Sciatic nerve (tissue), 2 donors: ENCODE measurements at regions not wholly inside any gene's neighbourhood (a gene's known extent, or its start where the extent isn't known, plus 50 kb on each side); places are given as distances from the start of the nearest gene placed in this dataset.
"Not testable (repeated sequence)": the region's sequence is repeated elsewhere in the genome, so short reads cannot be mapped to it uniquely, and the experiment has no call there.

Experiments
- ATAC-seq: fragments of 200-7000 bp; cut with Tn5 transposase; one replicate; pipeline ENCODE4 v1.9.1; 2020; ENCODE audit warnings: mild to moderate bottlenecking, moderate library complexity
- DNase-seq: peaks from one replicate; pipeline ENCODE4 v3.0.0-alpha.2; 2020; ENCODE audit warnings: low spot score
- intact Hi-C: fragments of 100-400 bp; cut with DNase I; formaldehyde crosslinking; loops from one replicate; pipeline ENCODE4 v1.14.2; 2022
- donor health status: DM: no; HTN: no; CAD: no.
- donor health status: DM: no; HTN: no; CAD: no.

DNA sequence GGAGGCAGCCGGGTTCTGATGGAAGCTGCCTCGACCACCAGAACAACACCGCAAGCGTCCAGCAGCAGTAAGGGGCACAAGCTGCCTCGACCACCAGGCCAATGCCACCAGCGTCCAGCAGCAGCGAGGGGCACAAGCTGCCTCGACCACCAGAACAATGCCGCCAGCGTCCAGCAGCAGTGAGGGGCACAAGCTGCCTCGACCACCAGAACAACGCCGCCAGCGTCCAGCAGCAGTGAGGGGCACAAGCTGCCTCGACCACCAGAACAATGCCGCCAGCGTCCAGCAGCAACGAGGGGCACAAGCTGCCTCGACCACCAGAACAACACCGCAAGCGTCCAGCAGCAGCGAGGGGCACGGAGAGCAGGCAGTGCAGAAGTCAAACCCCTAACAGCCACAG lies 94.9 kb downstream of the TMEM18 start:
- ATAC-seq, intact Hi-C loops, DNase-seq: not testable (repeated sequence)

DNA sequence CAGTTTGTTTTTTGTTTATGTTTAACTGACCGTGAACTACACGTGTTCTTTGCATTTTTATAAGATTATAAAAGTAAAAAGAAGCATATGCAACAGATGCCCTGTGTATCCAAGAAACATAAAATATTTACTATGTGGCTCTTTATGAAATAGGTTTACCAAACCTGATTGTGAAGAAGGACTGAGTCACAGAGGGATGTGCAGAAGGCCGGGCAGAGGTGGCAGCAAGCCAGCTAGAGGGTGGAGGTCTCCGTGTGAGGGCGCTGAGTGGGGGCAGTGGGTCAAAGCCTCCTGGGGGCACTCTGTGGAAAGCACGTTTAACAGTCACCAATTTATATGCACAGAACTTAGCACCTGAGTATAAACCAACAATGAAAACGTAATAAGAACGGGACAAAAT lies 97.2 kb downstream of the TMEM18 start:
- intact Hi-C loops: no loop called here
- DNase-seq (no peak), ATAC-seq (no peak)

DNA sequence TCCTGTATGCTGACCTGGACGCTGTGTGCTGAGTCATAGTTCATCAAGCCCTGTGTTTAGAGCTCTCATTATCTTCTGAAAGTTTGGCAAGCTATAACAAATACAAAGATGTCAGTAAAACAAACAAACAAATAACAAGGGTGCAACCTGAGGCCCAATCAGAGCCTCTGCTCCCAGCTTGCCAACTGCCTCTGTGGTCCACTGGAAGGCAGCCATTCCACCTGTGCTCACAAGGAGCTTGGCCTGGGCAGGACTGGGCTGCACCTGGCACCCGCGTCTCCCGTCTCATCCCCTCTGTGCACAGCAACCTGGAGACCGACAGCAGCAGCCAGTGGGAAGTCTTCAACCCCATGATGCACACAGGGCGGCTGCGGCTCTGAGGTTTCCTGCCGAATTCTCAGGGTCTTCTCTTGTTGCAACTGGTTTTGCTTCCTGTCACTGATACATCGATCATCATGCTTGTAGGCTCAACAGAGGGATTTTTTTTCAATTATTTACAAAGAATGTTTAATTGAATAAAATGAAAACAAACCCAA lies 97.8 kb downstream of the TMEM18 start:
- ATAC-seq: no peak
- intact Hi-C loops: no loop called here
- DNase-seq: no peak

- intact Hi-C loops: no loop called here
- DNase-seq: no peak
- ATAC-seq: no peak
Observed at GRCh38 chr2:576292-576691, 100.9 kb downstream of the TMEM18 start.

GRCh38 chr2:575727-576236 lies 101.4 kb downstream of the TMEM18 start:
- ATAC-seq (no peak), DNase-seq (no peak)
- intact Hi-C loops: no loop called here

GRCh38 chr2:575030-575726 lies 102.0 kb downstream of the TMEM18 start:
- no peak for ATAC-seq
- intact Hi-C loops: no loop called here
- no peak for DNase-seq

DNA sequence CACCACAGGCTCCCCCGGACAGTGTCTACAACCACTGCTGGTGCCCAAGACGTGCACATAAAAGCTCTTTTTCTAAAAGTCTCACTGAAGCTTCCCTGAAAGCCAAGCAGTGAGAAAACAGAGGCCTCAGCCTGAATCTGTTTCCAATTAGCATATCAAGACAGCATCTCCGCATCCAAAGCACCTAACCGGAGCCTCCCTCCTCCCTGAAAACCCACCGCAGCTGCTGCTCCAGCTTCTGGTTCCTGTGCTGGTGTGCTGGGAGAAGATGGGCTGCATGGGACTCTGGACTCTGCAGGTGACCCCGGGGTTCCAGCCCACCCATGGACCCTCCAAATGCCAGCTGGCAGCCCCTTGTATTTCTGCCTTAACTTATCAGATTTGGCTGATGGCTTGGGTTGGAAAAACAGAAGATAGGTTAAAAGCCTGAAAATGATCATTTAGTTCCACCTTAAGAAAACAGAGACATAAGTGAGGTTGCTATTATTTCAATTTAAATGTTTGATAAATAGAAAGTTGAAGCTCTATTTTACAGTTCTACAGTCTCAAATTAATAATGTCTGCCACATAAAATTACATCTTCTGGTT lies 103.3 kb downstream of the TMEM18 start:
- no peak for DNase-seq
- intact Hi-C loops: no loop called here
- no peak for ATAC-seq

GRCh38 chr2:573025-573424 lies 104.2 kb downstream of the TMEM18 start:
- ATAC-seq (no peak), DNase-seq (no peak)
- intact Hi-C loops: no loop called here

- no peak for ATAC-seq
- DNase-seq: no peak
- intact Hi-C loops: no loop called here
Observed at GRCh38 chr2:569681-570080, 107.5 kb downstream of the TMEM18 start.

- intact Hi-C loops: no loop called here
- no peak for ATAC-seq
Observed at GRCh38 chr2:568639-569235, 108.5 kb downstream of the TMEM18 start.

GRCh38 chr2:567865-568638 lies 109.2 kb downstream of the TMEM18 start:
- intact Hi-C loops: no loop called here
- ATAC-seq (peak; percentile 89), DNase-seq (no peak)

More at GRCh38 chr2:568639-569235, 108.5 kb downstream of the TMEM18 start:
- DNase-seq: no peak

DNA sequence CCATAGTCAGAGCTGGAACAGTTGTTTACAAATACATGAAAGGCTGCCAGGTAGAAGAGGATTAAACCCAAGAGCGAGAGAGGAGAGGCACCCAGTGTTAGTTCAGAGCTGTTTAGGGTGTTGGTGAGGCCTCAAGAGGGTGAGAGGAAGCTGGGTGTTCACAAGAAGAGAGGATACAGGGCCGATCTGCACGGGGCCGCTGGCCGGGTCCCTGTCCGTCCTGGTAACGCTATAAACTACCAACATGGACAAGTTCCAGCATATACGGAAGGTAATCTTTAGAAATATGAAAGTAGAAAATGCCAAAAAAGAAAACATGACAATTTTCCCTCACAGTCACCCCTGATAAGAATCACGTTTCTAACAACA lies 109.7 kb downstream of the TMEM18 start:
- DNase-seq: no peak
- ATAC-seq: no peak
- intact Hi-C loops: no loop called here

DNA sequence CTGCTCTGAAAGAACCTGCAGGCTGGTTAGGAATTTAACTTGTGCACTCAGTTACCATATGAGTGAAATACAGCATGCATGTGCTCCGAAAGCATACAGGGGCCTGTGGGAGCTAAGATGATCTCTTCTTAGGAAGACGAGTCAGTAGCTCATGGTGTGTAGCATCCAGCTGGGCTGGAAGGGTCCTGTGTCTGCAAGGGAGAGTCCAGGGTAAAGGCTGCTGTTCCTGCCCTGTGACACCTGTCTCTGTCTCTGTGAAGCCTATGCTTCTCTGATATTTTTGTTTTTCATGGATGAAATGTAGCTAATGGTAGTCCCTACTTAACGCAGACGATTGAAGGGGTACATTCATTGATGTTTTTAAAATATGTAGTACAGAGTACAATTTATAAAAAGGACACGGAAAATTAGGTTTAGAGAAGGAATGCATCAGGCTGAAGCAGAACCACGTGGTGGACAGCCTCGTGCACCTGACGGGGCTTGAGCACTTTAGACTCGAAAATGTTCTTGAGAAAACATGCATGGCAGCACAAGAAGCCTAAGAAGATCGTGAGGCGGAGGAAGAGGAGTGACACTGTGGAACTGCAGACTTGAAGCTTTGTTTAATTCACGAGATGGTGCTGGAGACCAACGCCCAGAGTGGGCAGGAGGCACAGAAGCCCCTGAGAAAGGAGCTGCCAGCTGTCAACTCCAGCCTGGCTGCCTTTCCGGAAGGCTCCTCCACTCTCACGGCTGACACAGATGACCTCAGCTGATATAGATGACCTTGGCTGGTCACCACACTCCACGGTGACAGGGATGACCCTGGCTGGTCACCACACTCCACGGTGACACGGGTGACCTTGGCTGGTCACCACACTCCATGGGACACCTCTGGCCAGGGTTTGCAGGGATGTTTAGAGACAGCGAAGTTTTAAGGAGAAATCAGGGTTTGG lies 110.6 kb downstream of the TMEM18 start:
- intact Hi-C loops: no loop called here
- no peak for DNase-seq
- ATAC-seq: no peak

GRCh38 chr2:564471-565181 lies 112.6 kb downstream of the TMEM18 start:
- DNase-seq (no peak), ATAC-seq (no peak)
- intact Hi-C loops: no loop called here

DNA sequence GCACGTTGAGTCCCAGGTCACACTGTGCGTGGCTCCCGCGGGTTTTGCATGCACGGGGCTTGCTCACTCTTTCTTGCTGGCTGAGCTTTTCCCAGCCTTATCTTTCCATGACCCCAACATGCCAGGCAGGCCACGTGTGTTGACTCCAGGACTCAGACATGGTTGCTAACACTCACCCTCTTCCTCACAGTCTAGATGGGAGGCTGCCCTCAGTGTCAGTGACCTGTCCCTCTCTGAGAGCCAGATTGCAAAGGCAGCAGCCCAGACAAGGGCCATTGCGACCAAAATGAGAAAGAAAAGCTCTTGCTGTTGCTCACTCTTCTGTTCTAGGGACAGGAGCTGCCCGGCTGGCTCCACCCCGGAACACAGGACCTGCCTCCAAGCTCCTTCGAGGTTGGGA lies 113.7 kb downstream of the TMEM18 start:
- no peak for DNase-seq
- intact Hi-C loops: no loop called here

DNA sequence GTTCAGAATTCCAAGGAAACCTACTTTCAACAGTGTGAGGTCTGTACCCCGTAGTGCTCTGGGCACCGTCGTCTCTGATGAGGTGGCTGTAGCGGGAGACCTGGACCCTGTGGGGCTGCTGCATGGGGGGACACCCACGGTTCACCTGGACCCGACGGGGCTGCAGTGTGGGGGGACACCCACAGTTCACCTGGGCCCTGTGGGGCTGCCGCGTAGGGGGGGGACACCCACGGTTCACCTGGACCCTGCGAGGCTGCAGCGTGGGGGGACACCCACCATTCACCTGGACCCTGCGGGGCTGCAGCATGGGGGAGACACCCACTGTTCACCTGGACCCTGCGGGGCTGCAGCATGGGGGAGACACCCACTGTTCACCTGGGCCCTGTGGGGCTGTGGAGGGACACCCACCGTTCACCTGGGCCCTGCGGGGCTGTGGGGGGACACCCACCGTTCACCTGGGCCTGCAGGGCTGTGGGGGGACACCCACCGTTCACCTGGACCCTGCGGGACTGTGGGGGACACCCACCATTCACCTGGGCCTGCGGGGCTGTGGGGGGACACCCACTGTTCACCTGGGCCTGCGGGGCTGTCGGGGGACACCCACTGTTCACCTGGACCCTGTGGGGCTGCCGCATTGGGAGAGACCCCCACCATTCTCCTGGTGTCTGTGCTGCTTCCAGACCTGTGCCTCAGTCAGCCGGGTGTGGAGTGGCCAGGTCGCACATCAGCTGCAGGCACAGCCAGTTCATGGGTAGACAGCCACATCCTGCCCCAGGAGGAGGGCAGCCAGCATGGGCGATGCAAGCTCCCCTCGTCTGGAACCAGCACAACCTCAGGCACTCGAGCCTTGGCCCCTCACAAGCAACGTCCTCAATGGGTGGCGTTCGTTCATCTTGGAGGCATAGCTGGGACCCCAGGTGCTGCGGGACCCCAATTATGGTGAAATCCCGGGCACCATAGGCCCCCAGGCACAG lies 114.5 kb downstream of the TMEM18 start:
- no peak for ATAC-seq
- intact Hi-C loops: no loop called here
- DNase-seq: no peak

More for the DNA sequence above, 113.7 kb downstream of the TMEM18 start:
- ATAC-seq: no peak

DNA sequence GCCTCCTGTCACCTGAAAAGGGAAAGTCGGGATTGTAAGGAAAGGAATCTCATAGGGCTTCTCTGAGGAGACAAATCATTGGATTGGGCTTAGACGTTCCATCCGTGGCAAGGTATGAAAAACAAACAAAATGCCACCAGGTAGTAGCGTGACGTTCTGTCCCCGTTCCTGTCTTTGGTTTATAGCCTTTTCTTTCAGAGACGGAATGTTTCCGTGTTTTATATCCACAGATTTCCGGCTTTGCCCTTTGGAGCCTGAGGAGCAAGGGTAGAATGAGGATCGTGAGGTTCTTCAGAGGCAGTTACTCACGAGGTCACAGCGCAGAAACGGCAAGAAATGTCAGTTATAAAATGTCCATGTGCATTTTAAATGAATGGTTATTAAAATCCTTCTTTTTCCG lies 118.3 kb downstream of the TMEM18 start:
- no peak for ATAC-seq
- intact Hi-C loops: no loop called here

More for the DNA sequence above, 118.3 kb downstream of the TMEM18 start:
- no peak for DNase-seq
